KBM-7 (cell line): ENCODE measurements at regions not wholly inside any gene's neighbourhood (a gene's known extent, or its start where the extent isn't known, plus 50 kb on each side); places are given as distances from the start of the nearest gene placed in this dataset.

Experiments used
- DNase-seq: peaks from one replicate; pipeline ENCODE4 v3.0.0-alpha.2; 2015
- in situ Hi-C: fragments of 300-500 bp; cut with MboI; formaldehyde crosslinking; loops from 2 replicates; pipeline ENCODE4 v1.14.3; 2020; ENCODE audit warnings: low sequenced_read_pairs, low pct_unique_long_range_greater_than_20kb, mixed read lengths

- DNase-seq: no peak
- in situ Hi-C loops: no loop called here
These were observed 151.3 kb downstream of the C16orf95 start for GRCh38 chr16:87165885-87166284.

GRCh38 chr16:87166321-87166720 lies 150.9 kb downstream of the C16orf95 start:
- in situ Hi-C loops: no loop called here
- DNase-seq: no peak

- in situ Hi-C loops: no loop called here
- DNase-seq: no peak
These were observed 150.3 kb downstream of the C16orf95 start for GRCh38 chr16:87166934-87167333.

- in situ Hi-C loops: no loop called here
- no peak for DNase-seq
These were observed 147.6 kb downstream of the C16orf95 start for GRCh38 chr16:87169509-87169995.

GRCh38 chr16:87170310-87170709 lies 146.9 kb downstream of the C16orf95 start:
- in situ Hi-C loops: no loop called here
- DNase-seq: no peak

GRCh38 chr16:87171723-87172122 lies 145.5 kb downstream of the C16orf95 start:
- DNase-seq: no peak
- in situ Hi-C loops: no loop called here

- in situ Hi-C loops: no loop called here
- no peak for DNase-seq
These were observed 144.6 kb downstream of the C16orf95 start for GRCh38 chr16:87172632-87173031.

- in situ Hi-C loops: no loop called here
- no peak for DNase-seq
These were observed 143.8 kb downstream of the C16orf95 start for GRCh38 chr16:87173294-87173893.

GRCh38 chr16:87174061-87174460 lies 143.1 kb downstream of the C16orf95 start:
- DNase-seq: no peak
- in situ Hi-C loops: no loop called here

GRCh38 chr16:87176735-87177134 lies 140.5 kb downstream of the C16orf95 start:
- in situ Hi-C loops: no loop called here
- DNase-seq: no peak

- in situ Hi-C loops: no loop called here
- DNase-seq: no peak
These were observed 139.5 kb downstream of the C16orf95 start for GRCh38 chr16:87177673-87178072.

GRCh38 chr16:87178177-87178863 lies 138.9 kb downstream of the C16orf95 start:
- in situ Hi-C loops: no loop called here
- DNase-seq: no peak

GRCh38 chr16:87178977-87179376 lies 138.2 kb downstream of the C16orf95 start:
- in situ Hi-C loops: no loop called here
- DNase-seq: no peak

GRCh38 chr16:87180069-87180468 lies 137.1 kb downstream of the C16orf95 start:
- DNase-seq: no peak
- in situ Hi-C loops: no loop called here

GRCh38 chr16:87182759-87183158 lies 134.4 kb downstream of the C16orf95 start:
- in situ Hi-C loops: no loop called here
- no peak for DNase-seq

- in situ Hi-C loops: no loop called here
- DNase-seq: no peak
These were observed 133.5 kb downstream of the C16orf95 start for GRCh38 chr16:87183647-87184046.

- in situ Hi-C loops: no loop called here
- no peak for DNase-seq
These were observed 131.9 kb downstream of the C16orf95 start for GRCh38 chr16:87185308-87185707.

GRCh38 chr16:87185983-87186382 lies 131.2 kb downstream of the C16orf95 start:
- in situ Hi-C loops: no loop called here
- no peak for DNase-seq

GRCh38 chr16:87186446-87186845 lies 130.7 kb downstream of the C16orf95 start:
- in situ Hi-C loops: no loop called here
- DNase-seq: no peak

GRCh38 chr16:87186876-87187533 lies 130.2 kb downstream of the C16orf95 start:
- DNase-seq: no peak
- in situ Hi-C loops: no loop called here
